Liver (tissue), 8 donors: ENCODE measurements at regions not wholly inside any gene's neighbourhood (a gene's known extent, or its start where the extent isn't known, plus 50 kb on each side); places are given as distances from the start of the nearest gene placed in this dataset.

Experiments used
- DNase-seq: peaks from one replicate; pipeline ENCODE4 v3.0.0-alpha.2; 2017; ENCODE audit warnings: low spot score
- H3K27ac ChIP-seq, 2 donors: one replicate each; pipeline ENCODE4 v1.7.0; 2013; ENCODE audit warnings: inconsistent platforms in 2 of 2, low read length in 2 of 2, control low read depth in 1 of 2, low read depth in 1 of 2, mild to moderate bottlenecking in 1 of 2
- H3K27me3 ChIP-seq, 4 donors: one replicate each; pipeline versions ENCODE4 v1.6.1 to v1.7.0; 2013; ENCODE audit warnings: low read length in 3 of 4, inconsistent platforms in 1 of 4, mild to moderate bottlenecking in 1 of 4, moderate library complexity in 1 of 4; ENCODE audit not compliant: control insufficient read depth in 4 of 4, insufficient read depth in 4 of 4
- H3K36me3 ChIP-seq, 4 donors: one replicate each; pipeline versions ENCODE4 v1.6.1 to v1.7.0; 2013; ENCODE audit warnings: low read length in 3 of 4, mild to moderate bottlenecking in 3 of 4, low read depth in 1 of 4, moderate library complexity in 1 of 4; ENCODE audit not compliant: control insufficient read depth in 4 of 4, insufficient read depth in 3 of 4
- H3K4me1 ChIP-seq, 4 donors: one replicate each; pipeline versions ENCODE4 v1.6.1 to v1.7.0; 2013; ENCODE audit warnings: low read length in 3 of 4, mild to moderate bottlenecking in 3 of 4, moderate library complexity in 1 of 4; ENCODE audit not compliant: control insufficient read depth in 4 of 4, insufficient read depth in 4 of 4
- H3K4me3 ChIP-seq, 3 donors: one replicate each; pipeline versions ENCODE4 v1.6.1 to v1.7.0; 2013; ENCODE audit warnings: low read length in 3 of 3, control low read depth in 1 of 3, low read depth in 1 of 3, mild to moderate bottlenecking in 1 of 3
- H3K9ac ChIP-seq, 2 donors: one replicate each; pipeline ENCODE4 v1.7.0; 2013; ENCODE audit warnings: low read length in 2 of 2, mild to moderate bottlenecking in 2 of 2, moderate library complexity in 2 of 2, control low read depth in 1 of 2, low read depth in 1 of 2
- H3K9me3 ChIP-seq, 4 donors: one replicate each; pipeline versions ENCODE4 v1.6.1 to v1.7.0; 2013; ENCODE audit warnings: low read length in 3 of 4; ENCODE audit not compliant: control insufficient read depth in 4 of 4
- EGR1 ChIP-seq, 2 donors: IDR thresholded peaks; 2 replicates each; pipeline ENCODE4 v1.6.1; 2016 to 2018; ENCODE audit warnings: antibody characterized with exemption in 2 of 2, low read depth in 2 of 2
- FOXA1 ChIP-seq: IDR thresholded peaks from 2 replicates; pipeline ENCODE4 v1.6.1; 2016; ENCODE audit warnings: antibody characterized with exemption
- FOXA2 ChIP-seq: IDR thresholded peaks from 2 replicates; pipeline ENCODE4 v1.6.1; 2016; ENCODE audit warnings: antibody characterized with exemption
- GABPA ChIP-seq, 2 donors: IDR thresholded peaks in 1 of 2; conservative IDR thresholded peaks in 1 of 2; 2 replicates each; pipeline ENCODE4 v1.6.1; 2016; ENCODE audit warnings: antibody characterized with exemption in 2 of 2, mild to moderate bottlenecking in 1 of 2, moderate library complexity in 1 of 2
- HNF4A ChIP-seq, 2 donors: conservative IDR thresholded peaks; 2 replicates each; pipeline ENCODE4 v1.6.1; 2016; ENCODE audit warnings: antibody characterized with exemption in 2 of 2, mild to moderate bottlenecking in 2 of 2
- HNF4G ChIP-seq: IDR thresholded peaks from 2 replicates; pipeline ENCODE4 v1.6.1; 2016; ENCODE audit warnings: antibody characterized with exemption
- JUND ChIP-seq, 2 donors: IDR thresholded peaks; 2 replicates each; pipeline ENCODE4 v1.6.1; 2016; ENCODE audit warnings: antibody characterized with exemption in 2 of 2
- NR2F2 ChIP-seq: IDR thresholded peaks from 2 replicates; pipeline ENCODE4 v1.6.1; 2016; ENCODE audit warnings: antibody characterized with exemption
- SP1 ChIP-seq: IDR thresholded peaks from 2 replicates; pipeline ENCODE4 v1.6.1; 2018; ENCODE audit warnings: antibody characterized with exemption, mild to moderate bottlenecking
- YY1 ChIP-seq: IDR thresholded peaks from 2 replicates; pipeline ENCODE4 v1.6.1; 2016; ENCODE audit warnings: antibody characterized with exemption, mild to moderate bottlenecking
- ZBTB33 ChIP-seq: IDR thresholded peaks from 2 replicates; pipeline ENCODE4 v1.6.1; 2016; ENCODE audit warnings: antibody characterized with exemption
- WGBS: extraction: QIAGEN DNeasy Blood & Tissue Kit; methylation state at CpG from one replicate; pipeline ENCODE4 v1.1.7; 2013; 5-methylcytosine and 5-hydroxymethylcytosine counted together
- TF ChIP-seq, protein P1 (sequence below): fragments of 150-350 bp; IDR thresholded peaks from 2 replicates; pipeline ENCODE4 v1.5.1; 2017; ENCODE audit warnings: improper control_type of control experiment, low read depth, low read length; ENCODE audit not compliant: missing input control
- donor health status: healthy.
- donor health status: healthy.
- donor health status: healthy.
- donor health status: healthy.
- donor health status: healthy.

DNA sequence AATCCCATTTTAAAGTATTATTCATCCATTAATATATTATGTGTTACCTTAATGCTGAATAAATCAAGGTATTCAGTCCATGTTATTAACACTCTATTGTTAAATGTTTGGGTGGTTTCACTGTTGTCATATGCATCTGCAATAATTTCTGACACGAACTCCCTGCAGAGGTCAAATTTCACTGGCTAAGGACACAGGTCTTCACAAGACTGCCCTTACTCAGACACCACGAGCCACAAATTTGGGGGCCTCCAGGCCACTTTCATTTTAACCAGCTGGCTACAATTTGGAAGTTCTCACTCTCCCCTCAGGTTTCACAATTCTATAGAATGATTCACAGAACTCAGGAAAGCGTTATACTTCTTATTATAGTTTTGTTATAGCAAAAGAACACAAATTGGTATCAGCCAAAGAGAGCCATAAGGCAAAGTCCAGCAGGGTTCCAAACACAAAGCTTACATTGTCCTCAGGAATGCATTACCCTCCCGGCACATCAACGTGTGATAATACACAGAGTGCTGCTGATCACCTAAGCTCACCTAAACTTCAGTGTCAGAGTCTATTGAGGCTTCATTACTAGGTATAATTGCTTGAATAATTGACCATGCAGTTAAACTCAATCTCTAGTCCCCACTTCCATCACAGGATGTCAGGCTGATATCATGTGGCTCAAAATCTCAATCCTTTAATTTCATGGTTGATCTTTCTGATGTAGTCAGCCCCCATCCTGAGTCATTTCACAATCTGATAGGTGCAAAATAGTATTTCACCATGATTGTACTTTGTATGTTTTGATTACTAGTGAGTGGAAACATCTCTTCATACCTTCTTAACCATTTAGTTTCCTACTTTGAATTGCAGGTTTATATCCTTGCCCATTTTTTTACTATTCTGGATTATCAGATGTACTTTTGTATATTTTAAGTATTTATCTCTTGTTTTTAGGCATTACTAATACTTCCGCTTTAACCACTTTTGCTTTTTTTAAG is 441.4 kb upstream of the AGTR1 start:
- H3K27me3 ChIP-seq = no peaks in the 10 kb centered on the region
- H3K4me3 ChIP-seq = no peak overlapping the region
- H3K36me3 ChIP-seq = no peaks in the 10 kb centered on the region
- H3K9ac ChIP-seq = no peak overlapping the region
- no peaks in the 10 kb centered on the region for H3K4me1 ChIP-seq
- no peak for DNase-seq
- H3K9me3 ChIP-seq = no peaks in the 10 kb centered on the region
- 61% methylated on average over 6 of the region's 6 CpGs for WGBS
- no peak overlapping the region for H3K27ac ChIP-seq
- no peak for TF ChIP-seq JUND (IDR thresholded peaks at IDR 0.05)
- peak; percentile 24 for TF ChIP-seq SP1
- no peak for TF ChIP-seq ZBTB33

DNA sequence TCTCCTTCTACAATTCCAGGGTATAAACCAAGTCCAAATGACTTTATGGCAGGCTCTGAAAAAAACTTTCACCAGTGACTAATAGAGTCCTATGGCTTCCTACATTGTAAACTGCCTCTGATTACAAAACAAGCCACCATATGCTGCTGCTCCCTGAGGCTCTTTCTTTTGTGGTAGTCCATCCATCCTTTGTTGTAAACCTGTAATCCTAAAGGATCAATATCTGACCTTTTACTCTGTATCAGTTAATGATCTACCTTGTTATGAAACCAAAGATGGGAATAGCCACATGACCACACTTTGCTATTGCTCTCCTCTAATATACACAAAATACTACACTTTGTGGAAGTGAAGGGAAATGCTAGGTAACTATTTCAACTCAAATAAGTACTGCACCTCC is 434.7 kb upstream of the AGTR1 start:
- Histone ChIP-seq H3K27me3 (peaks cover 0 to 3% (median 0%) of the 10 kb centered on the region in 4 donors), H3K36me3 (no peaks in the 10 kb centered on the region), H3K4me1 (peaks cover 0 to 5% (median 0%) of the 10 kb centered on the region in 4 donors), H3K27ac (no peak overlapping the region), H3K4me3 (no peak overlapping the region), H3K9ac (no peak overlapping the region), H3K9me3 (no peaks in the 10 kb centered on the region)
- DNase-seq = no peak
- TF ChIP-seq EGR1 (IDR thresholded peaks at IDR 0.05; ENCODE audit: low read depth in 2 of 2) (no peak), NR2F2 (peak; percentile 29), YY1 (no peak), FOXA2 (no peak), HNF4A (conservative IDR thresholded peaks at IDR 0.05) (peak in 1 of 2 donors; percentile 19)

DNA sequence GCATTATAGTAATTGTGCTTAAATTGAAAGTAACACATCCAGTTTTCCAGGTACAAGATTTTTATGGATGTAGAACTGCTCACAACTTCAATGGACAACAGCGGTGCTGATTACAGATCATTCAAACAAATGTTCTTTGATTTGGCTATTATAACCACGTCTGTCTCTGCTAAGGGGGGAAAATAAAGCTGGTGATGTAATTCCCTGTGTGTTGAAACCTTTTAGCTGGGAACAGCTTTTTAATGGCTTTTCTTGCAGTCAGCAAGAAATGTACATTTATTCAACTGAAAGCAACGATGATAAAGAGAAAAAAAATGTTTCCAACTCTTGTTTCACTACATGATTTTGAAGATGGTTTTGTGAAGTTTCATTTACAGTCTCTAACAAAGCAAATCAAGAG is 431.9 kb upstream of the AGTR1 start:
- Histone ChIP-seq H3K9me3 (no peaks in the 10 kb centered on the region), H3K4me1 (peaks cover 0 to 5% (median 0%) of the 10 kb centered on the region in 4 donors), H3K27me3 (peaks cover 0 to 3% (median 0%) of the 10 kb centered on the region in 4 donors), H3K27ac (no peak overlapping the region), H3K9ac (no peak overlapping the region), H3K36me3 (no peaks in the 10 kb centered on the region), H3K4me3 (no peak overlapping the region)
- DNase-seq = no peak
- WGBS = 61% methylated on average over 3 of the region's 3 CpGs
- TF ChIP-seq SP1 (no peak), GABPA (IDR thresholded peaks at IDR 0.05 in 1 of 2, conservative IDR thresholded peaks at IDR 0.05 in 1 of 2) (no peak), HNF4G (no peak), FOXA1 (no peak), FOXA2 (no peak), HNF4A (conservative IDR thresholded peaks at IDR 0.05) (no peak)
- TF ChIP-seq, protein P1, sequence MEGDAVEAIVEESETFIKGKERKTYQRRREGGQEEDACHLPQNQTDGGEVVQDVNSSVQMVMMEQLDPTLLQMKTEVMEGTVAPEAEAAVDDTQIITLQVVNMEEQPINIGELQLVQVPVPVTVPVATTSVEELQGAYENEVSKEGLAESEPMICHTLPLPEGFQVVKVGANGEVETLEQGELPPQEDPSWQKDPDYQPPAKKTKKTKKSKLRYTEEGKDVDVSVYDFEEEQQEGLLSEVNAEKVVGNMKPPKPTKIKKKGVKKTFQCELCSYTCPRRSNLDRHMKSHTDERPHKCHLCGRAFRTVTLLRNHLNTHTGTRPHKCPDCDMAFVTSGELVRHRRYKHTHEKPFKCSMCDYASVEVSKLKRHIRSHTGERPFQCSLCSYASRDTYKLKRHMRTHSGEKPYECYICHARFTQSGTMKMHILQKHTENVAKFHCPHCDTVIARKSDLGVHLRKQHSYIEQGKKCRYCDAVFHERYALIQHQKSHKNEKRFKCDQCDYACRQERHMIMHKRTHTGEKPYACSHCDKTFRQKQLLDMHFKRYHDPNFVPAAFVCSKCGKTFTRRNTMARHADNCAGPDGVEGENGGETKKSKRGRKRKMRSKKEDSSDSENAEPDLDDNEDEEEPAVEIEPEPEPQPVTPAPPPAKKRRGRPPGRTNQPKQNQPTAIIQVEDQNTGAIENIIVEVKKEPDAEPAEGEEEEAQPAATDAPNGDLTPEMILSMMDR = no peak
